ENCODE measurements at regions not wholly inside any gene's neighbourhood (a gene's known extent, or its start where the extent isn't known, plus 50 kb on each side); places are given as distances from the start of the nearest gene placed in this dataset.

- 71 to 73% methylated on average over 12 of the region's 12 CpGs for WGBS, 2 donors
- no peak for TF ChIP-seq CTCF (IDR thresholded peaks at IDR 0.05)
- Histone ChIP-seq H3K27me3 (peaks cover 0 to 26% (median 0%) of the 10 kb centered on the region in 7 donors), H3K9me3 (peaks cover 0 to 13% (median 0%) of the 10 kb centered on the region in 11 donors), H3K4me3 (no peak overlapping the region), H3K36me3 (no peaks in the 10 kb centered on the region), H3K27ac (no peak overlapping the region), H3K4me1 (no peaks in the 10 kb centered on the region)
- DNase-seq (no peak), ATAC-seq (no peak)
- intact Hi-C loops (cut with DNase I) = no loop called here
These were observed 74.8 kb upstream of the KIF16B start for GRCh38 chr20:16647875-16648597.

GRCh38 chr20:16641511-16642023 is 68.3 kb upstream of the KIF16B start:
- no peak overlapping the region for H3K4me3 ChIP-seq
- no peak overlapping the region for H3K27ac ChIP-seq
- no peak for TF ChIP-seq CTCF (IDR thresholded peaks at IDR 0.05)
- H3K36me3 ChIP-seq = no peaks in the 10 kb centered on the region
- WGBS, 2 donors = 82% methylated on average over 2 of the region's 2 CpGs
- DNase-seq = no peak
- H3K27me3 ChIP-seq = peaks cover 0 to 3% (median 0%) of the 10 kb centered on the region in 7 donors
- no peaks in the 10 kb centered on the region for H3K4me1 ChIP-seq
- ATAC-seq = no peak
- intact Hi-C loops (cut with DNase I) = no loop called here
- peaks cover 0 to 13% (median 0%) of the 10 kb centered on the region in 11 donors for H3K9me3 ChIP-seq

GRCh38 chr20:16639027-16639941 is 66.0 kb upstream of the KIF16B start:
- H3K36me3 ChIP-seq = no peaks in the 10 kb centered on the region
- intact Hi-C loops (cut with DNase I) = loop anchor here in 3 of 10 donors (2.0 to 5.0 kb wide), 2 partner anchors 116 to 122 kb away; no protein-coding TSS in a partner anchor
- DNase-seq (no peak), ATAC-seq (no peak)
- TF ChIP-seq CTCF (IDR thresholded peaks at IDR 0.05) = no peak
- H3K9me3 ChIP-seq = no peaks in the 10 kb centered on the region
- WGBS, 2 donors = 71 to 76% methylated on average over 11 of the region's 11 CpGs
- H3K27ac ChIP-seq = no peak overlapping the region
- peaks cover 0 to 3% (median 0%) of the 10 kb centered on the region in 7 donors for H3K27me3 ChIP-seq
- no peak overlapping the region for H3K4me3 ChIP-seq
- no peaks in the 10 kb centered on the region for H3K4me1 ChIP-seq

- no peaks in the 10 kb centered on the region for H3K4me1 ChIP-seq
- no peaks in the 10 kb centered on the region for H3K36me3 ChIP-seq
- DNase-seq (no peak), ATAC-seq (no peak)
- no peaks in the 10 kb centered on the region for H3K9me3 ChIP-seq
- intact Hi-C loops (cut with DNase I) = loop anchor here in 3 of 10 donors (2.0 to 5.0 kb wide), 2 partner anchors 115 to 120 kb away; no protein-coding TSS in a partner anchor
- H3K27me3 ChIP-seq = peaks cover 0 to 3% (median 0%) of the 10 kb centered on the region in 7 donors
- no peak overlapping the region for H3K4me3 ChIP-seq
- 73 to 76% methylated on average over 10 of the region's 10 CpGs for WGBS, 2 donors
- no peak overlapping the region for H3K27ac ChIP-seq
- no peak for TF ChIP-seq CTCF (IDR thresholded peaks at IDR 0.05)
These were observed 64.5 kb upstream of the KIF16B start for GRCh38 chr20:16637797-16638196.
